GM12874 (cell line): ENCODE measurements at regions not wholly inside any gene's neighbourhood (a gene's known extent, or its start where the extent isn't known, plus 50 kb on each side); places are given as distances from the start of the nearest gene placed in this dataset.

Experiments
- CTCF ChIP-seq: IDR thresholded peaks from 2 replicates; pipeline ENCODE4 v1.5.1; 2011; ENCODE audit warnings: low read depth, mild to moderate bottlenecking, control low read depth, low read length, moderate library complexity; ENCODE audit not compliant: insufficient read depth

- no peak for TF ChIP-seq CTCF
Measured at GRCh38 chr20:10770753-10771152, 97.0 kb upstream of the JAG1 start.

- TF ChIP-seq CTCF: no peak
Measured at GRCh38 chr20:10771435-10772140, 97.8 kb upstream of the JAG1 start.

- no peak for TF ChIP-seq CTCF
Measured at GRCh38 chr20:10774357-10774943, 100.7 kb upstream of the JAG1 start.

- no peak for TF ChIP-seq CTCF
Measured at GRCh38 chr20:10777710-10778109, 103.9 kb upstream of the JAG1 start.

- TF ChIP-seq CTCF: no peak
Measured at GRCh38 chr20:10779911-10780310, 106.1 kb upstream of the JAG1 start.

GRCh38 chr20:10780901-10781300, 107.1 kb upstream of the JAG1 start:
- no peak for TF ChIP-seq CTCF

- no peak for TF ChIP-seq CTCF
Measured at GRCh38 chr20:10781526-10781925, 107.7 kb upstream of the JAG1 start.
